ENCODE measurements at regions not wholly inside any gene's neighbourhood (a gene's known extent, or its start where the extent isn't known, plus 50 kb on each side); places are given as distances from the start of the nearest gene placed in this dataset.

GRCh38 chr4:14272206-14272605 is 644.7 kb upstream of the BOD1L1 start:
- no peaks in the 10 kb centered on the region for H3K27me3 ChIP-seq
- no peak overlapping the region for H3K27ac ChIP-seq
- DNase-seq (ENCODE audit: extremely low spot score in 2 of 2): no peak
- H3K4me1 ChIP-seq: no peaks in the 10 kb centered on the region
- H3K9me3 ChIP-seq: no peaks in the 10 kb centered on the region
- H3K36me3 ChIP-seq: no peaks in the 10 kb centered on the region
- TF ChIP-seq POLR2A (IDR thresholded peaks at IDR 0.05) (no peak), POLR2AphosphoS5 (IDR thresholded peaks at IDR 0.05; ENCODE audit: insufficient read depth in 1 of 2, low read depth in 1 of 2) (no peak), CTCF (IDR thresholded peaks at IDR 0.05) (no peak)
- intact Hi-C loops (cut with DNase I): no loop called here
- no peak overlapping the region for H3K4me3 ChIP-seq

GRCh38 chr4:14277505-14277904 is 650.0 kb upstream of the BOD1L1 start:
- no peaks in the 10 kb centered on the region for H3K36me3 ChIP-seq
- H3K9me3 ChIP-seq: no peaks in the 10 kb centered on the region
- no peak overlapping the region for H3K27ac ChIP-seq
- intact Hi-C loops (cut with DNase I): no loop called here
- DNase-seq (ENCODE audit: extremely low spot score in 2 of 2): no peak
- no peaks in the 10 kb centered on the region for H3K27me3 ChIP-seq
- H3K4me3 ChIP-seq: no peak overlapping the region
- H3K4me1 ChIP-seq: no peaks in the 10 kb centered on the region
- TF ChIP-seq POLR2AphosphoS5 (IDR thresholded peaks at IDR 0.05; ENCODE audit: insufficient read depth in 1 of 2, low read depth in 1 of 2) (no peak), CTCF (IDR thresholded peaks at IDR 0.05) (no peak), POLR2A (IDR thresholded peaks at IDR 0.05) (no peak)

DNA sequence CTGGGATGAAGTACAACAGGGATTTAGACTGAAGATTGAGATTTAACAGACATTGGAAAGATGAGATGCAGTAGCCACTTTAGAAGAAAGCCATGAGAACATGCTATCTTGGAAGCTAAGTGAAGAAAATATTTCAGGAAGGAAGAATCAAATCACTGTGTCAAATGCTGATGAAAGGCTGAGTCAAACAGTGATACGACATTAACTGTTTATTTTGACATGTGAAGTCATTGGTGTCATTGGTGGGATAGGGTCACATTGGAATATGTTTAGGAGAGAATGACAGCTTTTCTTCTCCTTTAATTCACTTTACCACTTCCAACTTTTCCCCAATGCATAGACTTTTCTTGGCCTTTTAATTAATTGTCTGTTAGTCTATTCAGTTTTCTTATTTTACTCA is 653.0 kb upstream of the BOD1L1 start:
- no peak for TF ChIP-seq POLR2AphosphoS5 (IDR thresholded peaks at IDR 0.05; ENCODE audit: insufficient read depth in 1 of 2, low read depth in 1 of 2)
- TF ChIP-seq POLR2A (IDR thresholded peaks at IDR 0.05): no peak
- no peak for TF ChIP-seq CTCF (IDR thresholded peaks at IDR 0.05)
- no peak for DNase-seq (ENCODE audit: extremely low spot score in 2 of 2)
- H3K4me1 ChIP-seq: no peaks in the 10 kb centered on the region
- intact Hi-C loops (cut with DNase I): no loop called here
- no peaks in the 10 kb centered on the region for H3K36me3 ChIP-seq
- H3K9me3 ChIP-seq: no peaks in the 10 kb centered on the region
- H3K27me3 ChIP-seq: no peaks in the 10 kb centered on the region
- no peak overlapping the region for H3K4me3 ChIP-seq
- no peak overlapping the region for H3K27ac ChIP-seq

GRCh38 chr4:14284578-14284977 is 657.1 kb upstream of the BOD1L1 start:
- H3K9me3 ChIP-seq: no peaks in the 10 kb centered on the region
- H3K4me3 ChIP-seq: no peak overlapping the region
- intact Hi-C loops (cut with DNase I): no loop called here
- H3K27me3 ChIP-seq: no peaks in the 10 kb centered on the region
- no peaks in the 10 kb centered on the region for H3K4me1 ChIP-seq
- no peak for DNase-seq (ENCODE audit: extremely low spot score in 2 of 2)
- H3K27ac ChIP-seq: no peak overlapping the region
- TF ChIP-seq POLR2AphosphoS5 (IDR thresholded peaks at IDR 0.05; ENCODE audit: insufficient read depth in 1 of 2, low read depth in 1 of 2) (no peak), CTCF (IDR thresholded peaks at IDR 0.05) (no peak), POLR2A (IDR thresholded peaks at IDR 0.05) (no peak)
- H3K36me3 ChIP-seq: no peaks in the 10 kb centered on the region

GRCh38 chr4:14289708-14290107 is 662.2 kb upstream of the BOD1L1 start:
- no peaks in the 10 kb centered on the region for H3K4me1 ChIP-seq

More at GRCh38 chr4:14289708-14290107, 662.2 kb upstream of the BOD1L1 start:
- DNase-seq (ENCODE audit: extremely low spot score in 2 of 2): no peak
- H3K27ac ChIP-seq: no peak overlapping the region
- H3K9me3 ChIP-seq: no peaks in the 10 kb centered on the region
- no peak overlapping the region for H3K4me3 ChIP-seq
- no peaks in the 10 kb centered on the region for H3K36me3 ChIP-seq
- no peaks in the 10 kb centered on the region for H3K27me3 ChIP-seq
- intact Hi-C loops (cut with DNase I): no loop called here
- TF ChIP-seq POLR2A (IDR thresholded peaks at IDR 0.05) (no peak), POLR2AphosphoS5 (IDR thresholded peaks at IDR 0.05; ENCODE audit: insufficient read depth in 1 of 2, low read depth in 1 of 2) (no peak), CTCF (IDR thresholded peaks at IDR 0.05) (no peak)

All from vagina (tissue), 2 donors.